Panc1 (cell line): ENCODE measurements at regions not wholly inside any gene's neighbourhood (a gene's known extent, or its start where the extent isn't known, plus 50 kb on each side); places are given as distances from the start of the nearest gene placed in this dataset.

Experiments
- ATAC-seq: fragments of 200-7000 bp; cut with Tn5 transposase; 2 replicates; pipeline ENCODE4 v1.9.1; 2020; ENCODE audit warnings: mild to moderate bottlenecking, moderate library complexity
- BruUV-seq: library from RNA; stranded (reverse); fragments of 400-500 nt; replicated peaks from 2 replicates; lab custom pipeline; 2021; lab: Mats Ljungman, UMichigan
- CTCF ChIA-PET: fragments of 300-600 bp; sonication (Branson Sonifier 250); formaldehyde crosslinking; loops from one replicate; lab custom pipeline; 2022; ENCODE audit warnings: antibody characterized with exemption; lab: Charles Lee
- POLR2A ChIA-PET: fragments of 300-600 bp; sonication (Branson Sonifier 250); formaldehyde crosslinking; loops from one replicate; lab custom pipeline; 2022; ENCODE audit warnings: antibody characterized with exemption; lab: Charles Lee
- DNase-seq: peaks from one replicate; pipeline ENCODE4 v3.0.0-alpha.2; 2010; ENCODE audit warnings: low read depth, low spot score
- H3K27ac ChIP-seq: 2 replicates; pipeline ENCODE4 v1.5.1; 2011; ENCODE audit warnings: mild to moderate bottlenecking, low read length, inconsistent platforms
- H3K27me3 ChIP-seq: fragments of 200-500 bp; sonication (Bioruptor generic); 2 replicates; pipeline ENCODE4 v1.6.0; 2014; ENCODE audit warnings: low read length, inconsistent platforms; ENCODE audit not compliant: control insufficient read depth, insufficient read depth
- H3K36me3 ChIP-seq: fragments of 200-500 bp; sonication (Bioruptor generic); 2 replicates; pipeline ENCODE4 v1.5.1; 2014; ENCODE audit warnings: inconsistent platforms, mild to moderate bottlenecking, low read length, moderate library complexity; ENCODE audit not compliant: control insufficient read depth, insufficient read depth
- H3K4me1 ChIP-seq: 2 replicates; pipeline ENCODE4 v1.5.1; 2011; ENCODE audit warnings: inconsistent platforms, mild to moderate bottlenecking, low read length, moderate library complexity; ENCODE audit not compliant: control insufficient read depth, insufficient read depth
- H3K4me3 ChIP-seq, 2 experiments: 2 replicates each; pipeline ENCODE4 v1.5.1; 2011 to 2012; ENCODE audit warnings: low read depth in 2 of 2, low read length in 2 of 2, mild to moderate bottlenecking in 2 of 2, inconsistent platforms in 1 of 2, moderate library complexity in 1 of 2
- H3K9me3 ChIP-seq: fragments of 200-500 bp; sonication (Bioruptor generic); 2 replicates; pipeline ENCODE4 v1.5.1; 2014; ENCODE audit warnings: low read depth, mild to moderate bottlenecking, inconsistent platforms, low read length, moderate library complexity; ENCODE audit not compliant: control insufficient read depth, insufficient read depth
- POLR2AphosphoS5 ChIP-seq: IDR thresholded peaks from 2 replicates; pipeline ENCODE4 v1.6.1; 2012; ENCODE audit warnings: mild to moderate bottlenecking, low read depth, low read length, moderate library complexity
- SIN3A ChIP-seq: IDR thresholded peaks from 2 replicates; pipeline ENCODE4 v1.6.1; 2012; ENCODE audit warnings: low read depth, mild to moderate bottlenecking, low read length, moderate library complexity, borderline replicate concordance; ENCODE audit not compliant: insufficient read depth
- TCF7L2 ChIP-seq: IDR thresholded peaks from 2 replicates; pipeline ENCODE4 v1.6.1; 2011; ENCODE audit warnings: mild to moderate bottlenecking, low read depth, low read length, inconsistent platforms
- in situ Hi-C: cut with HindIII; loops from 2 replicates; pipeline ENCODE4 v1.10.0; 2016; ENCODE audit warnings: low sequenced_read_pairs, low pct_unique_long_range_greater_than_20kb
- intact Hi-C: fragments of 100-400 bp; cut with micrococcal nuclease; formaldehyde crosslinking; loops from one replicate; pipeline ENCODE4 v1.10.0; 2022; ENCODE audit not compliant: unreplicated experiment
- TF ChIP-seq, protein P1 (sequence below): fragments of 450-650 bp; IDR thresholded peaks from 2 replicates; pipeline ENCODE4 v1.5.1; 2017; ENCODE audit warnings: mild to moderate bottlenecking
- TF ChIP-seq, protein P2 (sequence below), 2 experiments: IDR thresholded peaks; 2 replicates each; pipeline ENCODE4 v1.6.1; 2011 to 2012; ENCODE audit warnings: low read depth in 2 of 2, control low read depth in 1 of 2, low read length in 1 of 2, mild to moderate bottlenecking in 1 of 2, moderate library complexity in 1 of 2; ENCODE audit not compliant: insufficient read depth in 1 of 2

DNA sequence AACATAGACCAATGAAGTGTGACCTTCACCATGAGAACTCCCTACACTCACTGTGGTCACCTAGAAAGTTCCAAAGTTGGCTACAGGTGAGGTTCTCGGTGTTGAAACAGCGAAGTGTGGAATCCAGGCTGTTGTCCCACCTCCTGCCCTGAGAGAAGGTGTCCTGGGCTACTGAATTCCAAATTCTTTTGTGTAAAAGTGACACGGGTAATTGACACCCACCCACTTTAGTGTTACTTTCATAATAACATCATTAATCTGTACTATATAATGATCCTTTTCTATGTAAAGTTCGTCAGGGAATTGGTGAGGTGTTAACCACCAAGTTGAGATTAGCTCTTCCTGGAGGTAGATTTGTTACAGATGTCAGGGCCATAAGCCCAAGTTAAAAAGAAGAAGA is 690.7 kb downstream of the RWDD3 start:
- Histone ChIP-seq H3K4me3 (no peak overlapping the region), H3K9me3 (no peaks in the 10 kb centered on the region), H3K27me3 (no peaks in the 10 kb centered on the region), H3K4me1 (no peaks in the 10 kb centered on the region), H3K36me3 (no peaks in the 10 kb centered on the region), H3K27ac (no peak overlapping the region)
- DNase-seq (no peak), ATAC-seq (no peak)
- ChIA-PET POLR2A (no interaction called here), CTCF (no interaction called here)
- no TSS peak for BruUV-seq
- in situ Hi-C loops (no loop called here), intact Hi-C loops (no loop called here)
- TF ChIP-seq SIN3A, result no peak
- TF ChIP-seq POLR2AphosphoS5, result no peak
- no peak for TF ChIP-seq TCF7L2
- TF ChIP-seq, protein P1, sequence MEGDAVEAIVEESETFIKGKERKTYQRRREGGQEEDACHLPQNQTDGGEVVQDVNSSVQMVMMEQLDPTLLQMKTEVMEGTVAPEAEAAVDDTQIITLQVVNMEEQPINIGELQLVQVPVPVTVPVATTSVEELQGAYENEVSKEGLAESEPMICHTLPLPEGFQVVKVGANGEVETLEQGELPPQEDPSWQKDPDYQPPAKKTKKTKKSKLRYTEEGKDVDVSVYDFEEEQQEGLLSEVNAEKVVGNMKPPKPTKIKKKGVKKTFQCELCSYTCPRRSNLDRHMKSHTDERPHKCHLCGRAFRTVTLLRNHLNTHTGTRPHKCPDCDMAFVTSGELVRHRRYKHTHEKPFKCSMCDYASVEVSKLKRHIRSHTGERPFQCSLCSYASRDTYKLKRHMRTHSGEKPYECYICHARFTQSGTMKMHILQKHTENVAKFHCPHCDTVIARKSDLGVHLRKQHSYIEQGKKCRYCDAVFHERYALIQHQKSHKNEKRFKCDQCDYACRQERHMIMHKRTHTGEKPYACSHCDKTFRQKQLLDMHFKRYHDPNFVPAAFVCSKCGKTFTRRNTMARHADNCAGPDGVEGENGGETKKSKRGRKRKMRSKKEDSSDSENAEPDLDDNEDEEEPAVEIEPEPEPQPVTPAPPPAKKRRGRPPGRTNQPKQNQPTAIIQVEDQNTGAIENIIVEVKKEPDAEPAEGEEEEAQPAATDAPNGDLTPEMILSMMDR, result no peak

DNA sequence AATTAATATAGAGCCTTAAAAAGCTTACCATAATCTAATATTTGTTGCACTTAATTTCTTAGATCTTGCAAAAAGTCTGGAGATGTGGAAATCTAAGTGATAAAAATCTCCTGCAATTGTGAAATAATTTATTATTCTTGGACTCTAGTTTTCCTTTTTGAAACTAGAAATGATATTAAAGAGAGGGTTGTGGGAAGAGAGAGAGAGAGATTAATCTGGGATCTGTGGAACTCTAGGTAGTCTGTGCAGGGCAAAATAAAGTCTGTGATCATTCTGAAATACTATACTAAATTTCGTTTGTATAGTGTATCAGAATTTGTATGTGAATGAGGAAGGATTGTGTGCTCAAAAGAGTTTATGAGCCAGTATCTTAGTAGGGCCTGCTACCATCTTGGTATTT is 692.3 kb downstream of the RWDD3 start:
- ChIA-PET POLR2A (no interaction called here), CTCF (no interaction called here)
- H3K4me3 ChIP-seq, result no peak overlapping the region
- in situ Hi-C loops, result no loop called here
- no peaks in the 10 kb centered on the region for H3K27me3 ChIP-seq
- no peak for TF ChIP-seq POLR2AphosphoS5
- TF ChIP-seq, protein P1, result no peak
- no peak for TF ChIP-seq SIN3A
- TF ChIP-seq TCF7L2, result no peak
- DNase-seq (no peak), ATAC-seq (no peak)
- H3K36me3 ChIP-seq, result no peaks in the 10 kb centered on the region
- no peaks in the 10 kb centered on the region for H3K9me3 ChIP-seq
- intact Hi-C loops, result no loop called here
- no TSS peak for BruUV-seq
- no peak overlapping the region for H3K27ac ChIP-seq
- no peaks in the 10 kb centered on the region for H3K4me1 ChIP-seq

DNA sequence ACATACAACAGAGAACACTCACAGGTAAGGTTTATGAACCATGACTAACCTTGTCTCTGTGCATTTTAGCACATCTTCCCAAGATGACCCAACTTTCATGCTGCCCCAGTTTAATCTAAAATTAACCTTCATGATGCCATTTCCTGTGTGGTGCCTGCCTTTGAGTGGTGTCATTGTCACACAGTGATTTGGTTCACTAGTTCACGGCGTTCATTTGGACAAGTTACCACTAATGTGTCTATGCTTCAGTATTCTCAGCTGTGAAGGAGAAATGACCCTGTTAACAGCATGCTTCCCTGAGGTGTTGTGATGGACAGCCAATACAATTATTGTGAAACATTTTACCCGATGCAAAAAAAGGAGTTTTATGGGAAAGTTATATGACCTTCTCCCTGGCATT is 693.1 kb downstream of the RWDD3 start:
- ChIA-PET POLR2A (no interaction called here), CTCF (no interaction called here)
- Histone ChIP-seq H3K9me3 (no peaks in the 10 kb centered on the region), H3K27me3 (no peaks in the 10 kb centered on the region), H3K4me1 (no peaks in the 10 kb centered on the region), H3K4me3 (no peak overlapping the region), H3K36me3 (no peaks in the 10 kb centered on the region), H3K27ac (no peak overlapping the region)
- in situ Hi-C loops (no loop called here), intact Hi-C loops (no loop called here)
- DNase-seq, result no peak
- BruUV-seq, result no TSS peak
- no peak for ATAC-seq
- TF ChIP-seq TCF7L2 (no peak), POLR2AphosphoS5 (no peak), SIN3A (no peak)
- TF ChIP-seq, protein P2, sequence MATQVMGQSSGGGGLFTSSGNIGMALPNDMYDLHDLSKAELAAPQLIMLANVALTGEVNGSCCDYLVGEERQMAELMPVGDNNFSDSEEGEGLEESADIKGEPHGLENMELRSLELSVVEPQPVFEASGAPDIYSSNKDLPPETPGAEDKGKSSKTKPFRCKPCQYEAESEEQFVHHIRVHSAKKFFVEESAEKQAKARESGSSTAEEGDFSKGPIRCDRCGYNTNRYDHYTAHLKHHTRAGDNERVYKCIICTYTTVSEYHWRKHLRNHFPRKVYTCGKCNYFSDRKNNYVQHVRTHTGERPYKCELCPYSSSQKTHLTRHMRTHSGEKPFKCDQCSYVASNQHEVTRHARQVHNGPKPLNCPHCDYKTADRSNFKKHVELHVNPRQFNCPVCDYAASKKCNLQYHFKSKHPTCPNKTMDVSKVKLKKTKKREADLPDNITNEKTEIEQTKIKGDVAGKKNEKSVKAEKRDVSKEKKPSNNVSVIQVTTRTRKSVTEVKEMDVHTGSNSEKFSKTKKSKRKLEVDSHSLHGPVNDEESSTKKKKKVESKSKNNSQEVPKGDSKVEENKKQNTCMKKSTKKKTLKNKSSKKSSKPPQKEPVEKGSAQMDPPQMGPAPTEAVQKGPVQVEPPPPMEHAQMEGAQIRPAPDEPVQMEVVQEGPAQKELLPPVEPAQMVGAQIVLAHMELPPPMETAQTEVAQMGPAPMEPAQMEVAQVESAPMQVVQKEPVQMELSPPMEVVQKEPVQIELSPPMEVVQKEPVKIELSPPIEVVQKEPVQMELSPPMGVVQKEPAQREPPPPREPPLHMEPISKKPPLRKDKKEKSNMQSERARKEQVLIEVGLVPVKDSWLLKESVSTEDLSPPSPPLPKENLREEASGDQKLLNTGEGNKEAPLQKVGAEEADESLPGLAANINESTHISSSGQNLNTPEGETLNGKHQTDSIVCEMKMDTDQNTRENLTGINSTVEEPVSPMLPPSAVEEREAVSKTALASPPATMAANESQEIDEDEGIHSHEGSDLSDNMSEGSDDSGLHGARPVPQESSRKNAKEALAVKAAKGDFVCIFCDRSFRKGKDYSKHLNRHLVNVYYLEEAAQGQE (IDR thresholded peaks at IDR 0.05; ENCODE audit: insufficient read depth in 1 of 2, low read depth in 2 of 2, low read length in 1 of 2), result no peak
- TF ChIP-seq, protein P1, result no peak
